MV-4-11 (cell line): ENCODE measurements at regions not wholly inside any gene's neighbourhood (a gene's known extent, or its start where the extent isn't known, plus 50 kb on each side); places are given as distances from the start of the nearest gene placed in this dataset.
A peak's percentile ranks its signal among the peaks of the same experiment; 100 is the strongest.

ENCODE experiments used
- DNase-seq: peaks from one replicate; lab custom pipeline; 2025; lab: John Stamatoyannopoulos, UW

GRCh38 chr18:78601349-78601748 is 378.3 kb upstream of the SALL3 start:
- no peak for DNase-seq

- no peak for DNase-seq
Measured at GRCh38 chr18:78601923-78602322, 377.7 kb upstream of the SALL3 start.

GRCh38 chr18:78602430-78602829 is 377.2 kb upstream of the SALL3 start:
- DNase-seq, result no peak

GRCh38 chr18:78603102-78603983 is 376.3 kb upstream of the SALL3 start:
- no peak for DNase-seq

- no peak for DNase-seq
Measured at GRCh38 chr18:78605255-78605654, 374.4 kb upstream of the SALL3 start.

GRCh38 chr18:78607221-78607620 is 372.4 kb upstream of the SALL3 start:
- no peak for DNase-seq

- DNase-seq, result no peak
Measured at GRCh38 chr18:78607784-78608183, 371.8 kb upstream of the SALL3 start.

GRCh38 chr18:78610179-78610578 is 369.4 kb upstream of the SALL3 start:
- DNase-seq, result no peak

- DNase-seq, result no peak
Measured at GRCh38 chr18:78611201-78611800, 368.3 kb upstream of the SALL3 start.

- DNase-seq, result no peak
Measured at GRCh38 chr18:78611869-78612268, 367.7 kb upstream of the SALL3 start.

- DNase-seq, result no peak
Measured at GRCh38 chr18:78612318-78612717, 367.3 kb upstream of the SALL3 start.

GRCh38 chr18:78612801-78613200 is 366.8 kb upstream of the SALL3 start:
- no peak for DNase-seq

- no peak for DNase-seq
Measured at GRCh38 chr18:78618726-78619125, 360.9 kb upstream of the SALL3 start.

- no peak for DNase-seq
Measured at GRCh38 chr18:78619854-78620253, 359.8 kb upstream of the SALL3 start.

- DNase-seq, result no peak
Measured at GRCh38 chr18:78620326-78620725, 359.3 kb upstream of the SALL3 start.

GRCh38 chr18:78621141-78621755 is 358.4 kb upstream of the SALL3 start:
- DNase-seq, result no peak

- no peak for DNase-seq
Measured at GRCh38 chr18:78622251-78622906, 357.2 kb upstream of the SALL3 start.

GRCh38 chr18:78622907-78623541 is 356.6 kb upstream of the SALL3 start:
- no peak for DNase-seq

- no peak for DNase-seq
Measured at GRCh38 chr18:78624646-78625279, 354.9 kb upstream of the SALL3 start.

GRCh38 chr18:78625847-78626246 is 353.8 kb upstream of the SALL3 start:
- peak; percentile 90 for DNase-seq

- DNase-seq, result no peak
Measured at GRCh38 chr18:78627551-78628346, 351.9 kb upstream of the SALL3 start.
